Lung (tissue), 11 donors: ENCODE measurements at regions not wholly inside any gene's neighbourhood (a gene's known extent, or its start where the extent isn't known, plus 50 kb on each side); places are given as distances from the start of the nearest gene placed in this dataset.

Source experiments
- ATAC-seq: fragments of 200-7000 bp; cut with Tn5 transposase; one replicate; pipeline ENCODE4 v1.9.1; 2020; ENCODE audit warnings: moderate number of reproducible peaks; ENCODE audit not compliant: insufficient read depth, low FRiP score
- DNase-seq, 3 donors: peaks; one replicate each; pipeline ENCODE4 v3.0.0-alpha.2; 2013 to 2017
- H3K27ac ChIP-seq, 2 donors: one replicate each; pipeline ENCODE4 v1.5.1; 2013; ENCODE audit warnings: mild to moderate bottlenecking in 2 of 2, moderate library complexity in 2 of 2, control low read depth in 1 of 2, inconsistent platforms in 1 of 2, low read depth in 1 of 2, low read length in 1 of 2
- H3K27me3 ChIP-seq, 3 donors: one replicate each; pipeline ENCODE4 v1.5.1; 2013; ENCODE audit warnings: low read length in 2 of 3; ENCODE audit not compliant: control insufficient read depth in 3 of 3, insufficient read depth in 3 of 3
- H3K36me3 ChIP-seq, 4 donors: one replicate each; pipeline ENCODE4 v1.5.1; 2013; ENCODE audit warnings: low read length in 4 of 4, mild to moderate bottlenecking in 1 of 4, moderate library complexity in 1 of 4; ENCODE audit not compliant: control insufficient read depth in 4 of 4, insufficient read depth in 4 of 4
- H3K4me1 ChIP-seq, 5 donors: one replicate each; pipeline ENCODE4 v1.5.1; 2013; ENCODE audit warnings: low read length in 5 of 5, mild to moderate bottlenecking in 2 of 5, moderate library complexity in 1 of 5; ENCODE audit not compliant: control insufficient read depth in 5 of 5, insufficient read depth in 5 of 5
- H3K4me3 ChIP-seq: one replicate; pipeline ENCODE4 v1.5.1; 2013; ENCODE audit warnings: mild to moderate bottlenecking, control low read depth, moderate library complexity
- H3K9ac ChIP-seq, 2 donors: one replicate each; pipeline ENCODE4 v1.5.1; 2013; ENCODE audit warnings: low read length in 2 of 2, control low read depth in 1 of 2; ENCODE audit not compliant: insufficient read depth in 1 of 2
- H3K9me3 ChIP-seq, 4 donors: one replicate each; pipeline ENCODE4 v1.5.1; 2013; ENCODE audit warnings: low read length in 3 of 4, mild to moderate bottlenecking in 1 of 4, moderate library complexity in 1 of 4; ENCODE audit not compliant: control insufficient read depth in 4 of 4, insufficient read depth in 3 of 4
- CTCF ChIP-seq: IDR thresholded peaks from 2 replicates; pipeline ENCODE4 v1.5.1; 2012; ENCODE audit warnings: mild to moderate bottlenecking; ENCODE audit errors: control extremely low read depth, extremely low read depth
- WGBS, 2 donors: extraction: QIAGEN DNeasy Blood & Tissue Kit; methylation state at CpG; one replicate each; pipeline ENCODE4 v1.1.7; 2013; 5-methylcytosine and 5-hydroxymethylcytosine counted together
- donor health status: control.
- donor health status: control.
- donor health status: Bipolar disorder and iron deficiency.
- donor health status: healthy.
- donor health status: DM: yes; HTN: yes; CAD: no.

- no peak overlapping the region for H3K4me3 ChIP-seq
- no peak overlapping the region for H3K27ac ChIP-seq
- H3K9me3 ChIP-seq = no peaks in the 10 kb centered on the region
Observed at GRCh38 chrX:147770858-147771257, 140.9 kb upstream of the FMR1 start.

GRCh38 chrX:147776988-147777387 is 134.7 kb upstream of the FMR1 start:
- H3K27me3 ChIP-seq = no peaks in the 10 kb centered on the region
- no peaks in the 10 kb centered on the region for H3K4me1 ChIP-seq
- H3K9ac ChIP-seq = no peak overlapping the region
- no peaks in the 10 kb centered on the region for H3K9me3 ChIP-seq
- H3K27ac ChIP-seq = no peak overlapping the region
- WGBS, 2 donors = 54 to 90% methylated on average over 1 of the region's 1 CpG
- no peak overlapping the region for H3K4me3 ChIP-seq
- no peak for ATAC-seq
- no peak for DNase-seq
- H3K36me3 ChIP-seq = no peaks in the 10 kb centered on the region
- TF ChIP-seq CTCF = no peak

More at GRCh38 chrX:147770858-147771257, 140.9 kb upstream of the FMR1 start:
- ATAC-seq (no peak), DNase-seq (no peak)
- no peak overlapping the region for H3K9ac ChIP-seq
- no peaks in the 10 kb centered on the region for H3K4me1 ChIP-seq
- H3K36me3 ChIP-seq = no peaks in the 10 kb centered on the region
- 88 to 92% methylated on average over 1 of the region's 1 CpG for WGBS, 2 donors
- TF ChIP-seq CTCF = no peak
- H3K27me3 ChIP-seq = no peaks in the 10 kb centered on the region

- ATAC-seq (no peak), DNase-seq (no peak)
- Histone ChIP-seq H3K4me1 (no peaks in the 10 kb centered on the region), H3K4me3 (no peak overlapping the region), H3K9ac (no peak overlapping the region), H3K27me3 (no peaks in the 10 kb centered on the region), H3K36me3 (no peaks in the 10 kb centered on the region), H3K27ac (no peak overlapping the region), H3K9me3 (no peaks in the 10 kb centered on the region)
- TF ChIP-seq CTCF = no peak
Observed at GRCh38 chrX:147779173-147779572, 132.5 kb upstream of the FMR1 start.

GRCh38 chrX:147781844-147782243 is 129.9 kb upstream of the FMR1 start:
- H3K4me1 ChIP-seq = no peaks in the 10 kb centered on the region
- no peaks in the 10 kb centered on the region for H3K36me3 ChIP-seq
- no peak overlapping the region for H3K9ac ChIP-seq
- ATAC-seq (no peak), DNase-seq (no peak)
- no peak overlapping the region for H3K27ac ChIP-seq
- WGBS, 2 donors = 74 to 90% methylated on average over 1 of the region's 1 CpG
- no peaks in the 10 kb centered on the region for H3K27me3 ChIP-seq
- H3K4me3 ChIP-seq = no peak overlapping the region
- no peak for TF ChIP-seq CTCF
- no peaks in the 10 kb centered on the region for H3K9me3 ChIP-seq
